Psoas muscle (tissue), 7 donors: ENCODE measurements at regions not wholly inside any gene's neighbourhood (a gene's known extent, or its start where the extent isn't known, plus 50 kb on each side); places are given as distances from the start of the nearest gene placed in this dataset.

ENCODE experiments used
- ATAC-seq, 4 donors: fragments of 200-7000 bp; cut with Tn5 transposase; one replicate each; pipeline ENCODE4 v1.9.1; 2020; ENCODE audit warnings: moderate library complexity in 3 of 4, mild to moderate bottlenecking in 2 of 4
- DNase-seq, 2 donors: peaks; one replicate each; pipeline ENCODE4 v3.0.0-alpha.2; 2020
- H3K27ac ChIP-seq: fragments of 200-600 bp; one replicate; pipeline ENCODE4 v1.8.0; 2022
- H3K27me3 ChIP-seq, 3 donors: fragments of 200-600 bp in 1 of 3; one replicate each; pipeline versions ENCODE4 v1.6.1 to v1.8.0; 2013 to 2022; ENCODE audit warnings: low read length in 2 of 3, mild to moderate bottlenecking in 2 of 3, moderate library complexity in 1 of 3; ENCODE audit not compliant: insufficient read depth in 3 of 3
- H3K36me3 ChIP-seq, 2 donors: fragments of 200-600 bp in 1 of 2; one replicate each; pipeline versions ENCODE4 v1.6.1 to v1.8.0; 2013 to 2022; ENCODE audit warnings: low read depth in 1 of 2, mild to moderate bottlenecking in 1 of 2, moderate library complexity in 1 of 2; ENCODE audit not compliant: insufficient read depth in 1 of 2
- H3K4me1 ChIP-seq: fragments of 200-600 bp; one replicate; pipeline ENCODE4 v1.8.0; 2022
- H3K4me3 ChIP-seq: fragments of 200-600 bp; one replicate; pipeline ENCODE4 v1.8.0; 2022; ENCODE audit warnings: mild to moderate bottlenecking
- H3K9me3 ChIP-seq: fragments of 200-600 bp; one replicate; pipeline ENCODE4 v1.8.0; 2022
- WGBS, 3 donors: extraction: QIAGEN DNeasy Blood & Tissue Kit; methylation state at CpG; one replicate each; pipeline versions ENCODE4 v1.1.6 to v1.1.7; 2013; 5-methylcytosine and 5-hydroxymethylcytosine counted together
- intact Hi-C, 2 donors: fragments of 100-400 bp; cut with DNase I; formaldehyde crosslinking; loops; one replicate each; pipeline versions ENCODE4 v1.11.0 to v1.14.2; 2022
- TF ChIP-seq, protein P1 (sequence below): fragments of 200-600 bp; IDR thresholded peaks from one replicate; pipeline ENCODE4 v1.8.0; 2022; ENCODE audit warnings: antibody characterized with exemption
- donor health status: healthy with polysubstance abuse.
- donor health status: DM: no; HTN: no; CAD: no; lungs with moderate emphysema.
- donor health status: Bipolar disorder and iron deficiency.
- donor health status: healthy.
- donor health status: DM: yes; HTN: yes; CAD: no.
- donor health status: DM: no; HTN: no; CAD: no.
- donor health status: DM: yes; HTN: yes; CAD: no.

GRCh38 chr2:78082555-78082954 is 560.4 kb upstream of the LRRTM4 start:
- TF ChIP-seq, protein P1, sequence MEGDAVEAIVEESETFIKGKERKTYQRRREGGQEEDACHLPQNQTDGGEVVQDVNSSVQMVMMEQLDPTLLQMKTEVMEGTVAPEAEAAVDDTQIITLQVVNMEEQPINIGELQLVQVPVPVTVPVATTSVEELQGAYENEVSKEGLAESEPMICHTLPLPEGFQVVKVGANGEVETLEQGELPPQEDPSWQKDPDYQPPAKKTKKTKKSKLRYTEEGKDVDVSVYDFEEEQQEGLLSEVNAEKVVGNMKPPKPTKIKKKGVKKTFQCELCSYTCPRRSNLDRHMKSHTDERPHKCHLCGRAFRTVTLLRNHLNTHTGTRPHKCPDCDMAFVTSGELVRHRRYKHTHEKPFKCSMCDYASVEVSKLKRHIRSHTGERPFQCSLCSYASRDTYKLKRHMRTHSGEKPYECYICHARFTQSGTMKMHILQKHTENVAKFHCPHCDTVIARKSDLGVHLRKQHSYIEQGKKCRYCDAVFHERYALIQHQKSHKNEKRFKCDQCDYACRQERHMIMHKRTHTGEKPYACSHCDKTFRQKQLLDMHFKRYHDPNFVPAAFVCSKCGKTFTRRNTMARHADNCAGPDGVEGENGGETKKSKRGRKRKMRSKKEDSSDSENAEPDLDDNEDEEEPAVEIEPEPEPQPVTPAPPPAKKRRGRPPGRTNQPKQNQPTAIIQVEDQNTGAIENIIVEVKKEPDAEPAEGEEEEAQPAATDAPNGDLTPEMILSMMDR, result no peak
- Histone ChIP-seq H3K4me1 (no peaks in the 10 kb centered on the region), H3K27me3 (no peaks in the 10 kb centered on the region), H3K27ac (no peak overlapping the region), H3K4me3 (no peak overlapping the region), H3K9me3 (no peaks in the 10 kb centered on the region), H3K36me3 (no peaks in the 10 kb centered on the region)
- DNase-seq, result no peak
- 87 to 92% (median 89%) methylated on average over 2 of the region's 2 CpGs for WGBS, 3 donors
- no peak for ATAC-seq
- intact Hi-C loops, result no loop called here

DNA sequence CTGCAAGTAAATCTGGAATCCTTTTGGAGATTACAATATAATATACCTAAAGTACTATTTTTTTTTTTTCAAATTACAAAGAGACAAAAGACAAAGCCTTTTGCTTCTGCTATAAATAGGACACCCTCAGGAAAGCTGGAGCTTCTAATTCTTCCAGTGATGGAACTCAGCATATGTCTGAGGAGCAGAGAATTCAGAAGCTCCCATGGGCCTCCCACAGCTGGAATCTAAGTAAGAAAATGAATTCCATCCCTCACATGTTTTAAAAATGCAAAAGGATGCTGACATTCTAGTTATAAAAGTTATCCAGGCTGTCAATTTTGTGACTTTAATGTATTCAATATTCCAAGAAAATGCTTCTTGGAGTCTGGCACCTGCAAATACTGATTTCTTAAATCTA is 571.3 kb upstream of the LRRTM4 start:
- Histone ChIP-seq H3K9me3 (no peaks in the 10 kb centered on the region), H3K27me3 (no peaks in the 10 kb centered on the region), H3K36me3 (no peaks in the 10 kb centered on the region), H3K4me3 (no peak overlapping the region), H3K4me1 (no peaks in the 10 kb centered on the region), H3K27ac (no peak overlapping the region)
- intact Hi-C loops, result no loop called here
- ATAC-seq (no peak), DNase-seq (no peak)
- TF ChIP-seq, protein P1, result no peak

DNA sequence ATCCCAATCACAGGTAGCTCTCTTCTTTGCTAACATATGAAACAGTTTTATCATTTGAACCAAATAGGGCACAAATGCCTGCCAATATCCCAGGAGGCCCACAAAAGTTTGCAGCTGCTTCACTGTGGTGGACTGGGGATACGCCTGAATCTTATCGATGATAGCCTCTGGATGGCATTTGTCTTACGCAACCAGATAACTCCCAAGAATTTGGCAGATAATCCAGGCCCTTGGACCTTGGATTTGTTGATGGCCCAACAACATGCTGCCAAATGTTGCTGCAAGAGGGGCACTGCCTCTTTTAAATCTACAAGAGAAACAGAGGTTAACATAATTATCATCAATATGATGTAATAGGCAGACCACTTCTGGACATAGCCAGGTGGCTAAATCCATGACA is 587.1 kb upstream of the LRRTM4 start:
- ATAC-seq, result no peak
- no peaks in the 10 kb centered on the region for H3K27me3 ChIP-seq
- H3K4me1 ChIP-seq, result no peaks in the 10 kb centered on the region
- TF ChIP-seq, protein P1, result no peak
- intact Hi-C loops, result no loop called here
- no peaks in the 10 kb centered on the region for H3K9me3 ChIP-seq
- WGBS, 3 donors, result 24 to 54% (median 27%) methylated on average over 3 of the region's 3 CpGs
- no peak for DNase-seq
- no peaks in the 10 kb centered on the region for H3K36me3 ChIP-seq
- H3K4me3 ChIP-seq, result no peak overlapping the region
- no peak overlapping the region for H3K27ac ChIP-seq

DNA sequence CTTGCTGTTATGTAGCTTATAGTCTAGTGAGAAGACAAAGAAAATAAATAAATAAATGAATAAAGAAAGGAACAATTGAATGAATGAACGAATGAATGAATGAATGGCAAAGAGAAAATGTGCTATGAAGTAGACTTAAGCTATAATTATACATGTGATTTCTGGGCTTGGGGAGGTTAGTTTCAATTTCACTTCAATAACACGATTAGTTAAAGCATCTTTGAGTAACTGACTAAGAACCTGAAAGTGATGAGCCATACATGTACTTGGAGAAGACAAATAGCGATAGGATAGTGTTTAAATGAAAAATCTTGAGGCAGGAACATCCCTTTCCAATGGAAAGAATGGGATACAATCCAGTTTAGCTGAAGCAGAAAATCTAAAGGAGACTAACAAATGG is 593.1 kb upstream of the LRRTM4 start:
- no peaks in the 10 kb centered on the region for H3K27me3 ChIP-seq
- H3K9me3 ChIP-seq, result no peaks in the 10 kb centered on the region
- WGBS, 3 donors, result 81 to 90% (median 86%) methylated on average over 3 of the region's 3 CpGs
- TF ChIP-seq, protein P1, result no peak
- no peaks in the 10 kb centered on the region for H3K4me1 ChIP-seq
- DNase-seq (no peak), ATAC-seq (no peak)
- intact Hi-C loops, result no loop called here
- H3K36me3 ChIP-seq, result no peaks in the 10 kb centered on the region
- H3K27ac ChIP-seq, result no peak overlapping the region
- no peak overlapping the region for H3K4me3 ChIP-seq

- Histone ChIP-seq H3K4me1 (no peaks in the 10 kb centered on the region), H3K27me3 (no peaks in the 10 kb centered on the region), H3K4me3 (no peak overlapping the region), H3K27ac (no peak overlapping the region), H3K9me3 (no peaks in the 10 kb centered on the region), H3K36me3 (no peaks in the 10 kb centered on the region)
- ATAC-seq, result peak in 3 of 4 donors; percentile 30 to 73 (median 60)
- 19 to 24% (median 22%) methylated on average over 5 of the region's 5 CpGs for WGBS, 3 donors
- intact Hi-C loops, result no loop called here
- TF ChIP-seq, protein P1, result no peak
- DNase-seq, result no peak
Measured at GRCh38 chr2:78118037-78118436, 595.9 kb upstream of the LRRTM4 start.
